ENCODE measurements at regions not wholly inside any gene's neighbourhood (a gene's known extent, or its start where the extent isn't known, plus 50 kb on each side); places are given as distances from the start of the nearest gene placed in this dataset.
"Not testable (repeated sequence)": the region's sequence is repeated elsewhere in the genome, so short reads cannot be mapped to it uniquely, and the experiment has no call there.

GRCh38 chr7:124177891-124178290 lies 145.0 kb upstream of the TMEM229A start:
- no peaks in the 10 kb centered on the region; the same call in 1 of the 2 replicates for H3K36me3 ChIP-seq (ENCODE audit: insufficient read depth)
- Mint-ChIP-seq H3K4me1 (0 out of 3 replicates have a peak, but pooled peaks cover 3% of the 10 kb centered on the region), H3K4me3 (no peak overlapping the region), H3K27ac (no peak overlapping the region), H3K36me3 (ENCODE audit: low read depth) (no peaks in the 10 kb centered on the region), H3K27me3 (ENCODE audit: insufficient read depth, low read depth, poor library complexity) (peaks cover 4% of the 10 kb centered on the region), H3K9me3 (0 out of 3 replicates have a peak, but pooled peaks cover 6% of the 10 kb centered on the region)
- H4K20me1 ChIP-seq (replicated peaks; ENCODE audit: insufficient read depth), result no peaks in the 10 kb centered on the region
- no peaks in the 10 kb centered on the region for H3F3A ChIP-seq (replicated peaks; ENCODE audit: low read depth)
- no peak overlapping the region for H3K27ac ChIP-seq (ENCODE audit: low read depth)
- DNase-seq (ENCODE audit: low spot score) (no peak), ATAC-seq (no peak)
- H3K4me2 ChIP-seq, result no peak overlapping the region
- H3K4me1 ChIP-seq (ENCODE audit: insufficient read depth), result no peaks in the 10 kb centered on the region
- no peak overlapping the region for H2AFZ ChIP-seq
- no peak overlapping the region for H3K4me3 ChIP-seq
- no peaks in the 10 kb centered on the region for H3K27me3 ChIP-seq (ENCODE audit: insufficient read depth)
- TF ChIP-seq JUNB (IDR thresholded peaks at IDR 0.05; ENCODE audit: unreplicated experiment) (no peak), ZNF331 (CRISPR knock-in tag; IDR thresholded peaks at IDR 0.05; ENCODE audit: low read depth) (no peak), ZNF462 (CRISPR knock-in tag; IDR thresholded peaks at IDR 0.05) (no peak), REST (IDR thresholded peaks at IDR 0.05; ENCODE audit: unreplicated experiment) (no peak), NANOG (IDR thresholded peaks at IDR 0.05; ENCODE audit: borderline replicate concordance) (no peak), STAT1 (IDR thresholded peaks at IDR 0.05; ENCODE audit: unreplicated experiment) (no peak), CTCF (conservative IDR thresholded peaks at IDR 0.05; ENCODE audit: low read depth in 2 of 2) (no peak)
- no peaks in the 10 kb centered on the region for H3K79me2 ChIP-seq (replicated peaks; ENCODE audit: insufficient read depth)
- H3K9me2 ChIP-seq (ENCODE audit: insufficient read depth), result no peaks in the 10 kb centered on the region; the same call in 1 of the 2 replicates

GRCh38 chr7:124171812-124172211 lies 138.9 kb upstream of the TMEM229A start:
- H3K79me2 ChIP-seq (replicated peaks; ENCODE audit: insufficient read depth); H3K4me3 ChIP-seq; H3K9me3 Mint-ChIP-seq; ATAC-seq; H3K27ac ChIP-seq (ENCODE audit: low read depth); H3K4me3 Mint-ChIP-seq; H3K27me3 ChIP-seq (ENCODE audit: insufficient read depth); DNase-seq (ENCODE audit: low spot score); H3F3A ChIP-seq (replicated peaks; ENCODE audit: low read depth); H2AFZ ChIP-seq; H3K27ac Mint-ChIP-seq; H3K36me3 Mint-ChIP-seq (ENCODE audit: low read depth); H3K4me1 Mint-ChIP-seq; H3K4me2 ChIP-seq; H3K9me2 ChIP-seq (ENCODE audit: insufficient read depth); H3K27me3 Mint-ChIP-seq (ENCODE audit: insufficient read depth, low read depth, poor library complexity); H4K20me1 ChIP-seq (replicated peaks; ENCODE audit: insufficient read depth); H3K36me3 ChIP-seq (ENCODE audit: insufficient read depth); H3K4me1 ChIP-seq (ENCODE audit: insufficient read depth): not testable (repeated sequence)

All from GM23338 (cell line).